ENCODE measurements at regions not wholly inside any gene's neighbourhood (a gene's known extent, or its start where the extent isn't known, plus 50 kb on each side); places are given as distances from the start of the nearest gene placed in this dataset.
"Not testable (repeated sequence)": the region's sequence is repeated elsewhere in the genome, so short reads cannot be mapped to it uniquely, and the experiment has no call there.

- no peak for DNase-seq (ENCODE audit: low read depth in 3 of 3)
Observed at GRCh38 chr2:180291552-180292421, 284.7 kb upstream of the CWC22 start.

GRCh38 chr2:180291060-180291459 lies 284.0 kb upstream of the CWC22 start:
- no peak for DNase-seq (ENCODE audit: low read depth in 3 of 3)

GRCh38 chr2:180289627-180290026 lies 282.5 kb upstream of the CWC22 start:
- no peak for DNase-seq (ENCODE audit: low read depth in 3 of 3)

DNA sequence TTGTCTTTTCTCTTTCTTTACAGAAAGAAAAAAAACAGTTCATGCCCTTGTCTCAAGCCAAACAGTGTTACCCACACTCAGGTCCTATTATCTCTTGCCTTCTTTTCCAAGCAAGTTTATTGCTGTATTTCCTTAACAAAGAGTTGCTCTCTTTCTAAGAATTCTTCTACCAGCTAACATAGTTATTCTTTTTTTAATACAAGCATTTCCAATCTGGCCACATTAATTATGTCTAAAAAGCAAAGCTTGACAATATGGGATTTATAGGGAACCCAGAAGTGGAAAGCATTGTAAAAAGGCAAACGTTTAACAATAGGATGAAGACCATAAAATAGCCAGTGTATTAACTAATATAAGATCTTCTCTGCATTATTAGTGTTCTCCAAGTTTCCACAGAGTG lies 272.5 kb upstream of the CWC22 start:
- DNase-seq (ENCODE audit: low read depth in 3 of 3): no peak

DNA sequence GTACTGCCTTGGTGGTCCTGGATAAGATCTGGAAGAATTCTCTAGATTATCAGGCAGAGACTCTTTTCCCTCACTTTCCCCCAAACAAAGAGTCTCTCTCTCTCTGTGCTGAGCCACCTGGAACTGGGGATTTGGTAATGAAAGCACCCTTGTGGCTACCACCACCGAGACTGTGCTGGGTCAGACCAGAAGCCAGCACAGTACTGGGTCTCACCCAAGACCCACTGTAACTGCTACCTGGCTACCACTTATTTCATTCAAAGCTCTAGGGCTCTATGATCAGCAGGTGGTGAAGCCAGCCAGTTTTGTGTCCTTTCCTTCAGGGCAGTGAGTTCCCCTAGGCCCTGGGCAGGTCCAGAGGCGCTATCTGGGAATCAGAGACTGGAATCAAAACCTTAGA lies 269.6 kb upstream of the CWC22 start:
- DNase-seq (ENCODE audit: low read depth in 3 of 3): no peak

DNA sequence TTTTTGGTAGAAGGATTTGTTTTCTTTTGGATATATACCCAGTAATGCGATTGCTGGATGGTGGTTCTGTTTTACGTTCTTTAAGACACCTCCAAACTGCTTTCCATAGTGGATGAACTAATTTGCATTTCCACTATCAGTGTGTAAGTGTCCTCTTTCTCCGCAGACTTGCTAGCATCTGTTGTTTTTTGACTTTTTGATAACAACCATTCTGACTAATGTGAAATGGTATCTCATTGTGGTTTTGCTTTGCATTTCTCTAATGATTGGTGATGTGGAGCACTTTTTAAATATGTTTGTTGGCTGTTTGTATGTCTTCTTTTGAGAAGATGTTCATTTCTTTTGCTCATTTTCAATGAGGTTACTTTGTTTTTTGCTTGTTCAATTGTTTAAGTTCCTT lies 260.9 kb upstream of the CWC22 start:
- DNase-seq (ENCODE audit: low read depth in 3 of 3): no peak

- DNase-seq (ENCODE audit: low read depth in 3 of 3): no peak
Observed at GRCh38 chr2:180261976-180262375, 254.9 kb upstream of the CWC22 start.

DNA sequence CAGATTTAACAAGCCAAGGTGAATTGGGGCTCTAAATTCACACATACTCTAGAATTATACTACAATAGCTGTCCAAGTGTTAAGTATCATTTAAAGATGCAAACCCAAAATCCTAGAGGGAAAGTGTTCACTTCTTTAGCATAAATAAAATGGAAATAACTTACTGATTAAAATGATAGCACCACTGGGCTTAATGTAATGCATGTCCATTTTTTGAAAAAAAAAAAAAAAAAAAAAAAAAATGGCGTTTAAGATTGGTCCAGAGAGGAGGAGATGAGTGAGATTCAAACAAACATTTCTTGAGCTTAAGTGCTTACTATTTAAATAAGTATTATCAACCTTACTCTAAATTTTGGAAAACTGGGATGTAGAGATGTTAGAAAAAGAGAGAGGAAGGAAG lies 251.5 kb upstream of the CWC22 start:
- no peak for DNase-seq (ENCODE audit: low read depth in 3 of 3)

DNA sequence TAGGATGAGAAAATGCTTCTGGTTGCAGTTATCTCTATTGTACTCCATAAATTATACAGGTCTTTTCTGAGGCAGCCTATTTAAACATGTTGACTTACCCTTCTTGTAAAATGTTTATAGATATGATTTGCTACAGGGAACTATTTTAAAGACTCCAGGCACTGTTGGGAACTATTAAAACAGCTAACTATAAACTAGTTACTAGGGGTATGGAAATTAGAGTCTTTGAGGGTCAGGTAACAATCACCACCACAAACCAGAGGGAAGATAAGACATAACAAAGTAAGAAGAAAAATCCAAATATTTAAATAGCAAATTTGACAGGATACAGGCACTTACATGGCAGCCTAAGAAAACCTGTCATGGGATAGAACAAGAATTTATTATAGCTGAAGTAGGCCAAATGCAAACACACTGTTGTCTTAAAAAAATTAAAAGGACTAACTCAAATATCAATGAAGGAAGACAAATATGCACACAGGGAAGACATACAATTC lies 251.0 kb upstream of the CWC22 start:
- DNase-seq (ENCODE audit: low read depth in 3 of 3): no peak

DNA sequence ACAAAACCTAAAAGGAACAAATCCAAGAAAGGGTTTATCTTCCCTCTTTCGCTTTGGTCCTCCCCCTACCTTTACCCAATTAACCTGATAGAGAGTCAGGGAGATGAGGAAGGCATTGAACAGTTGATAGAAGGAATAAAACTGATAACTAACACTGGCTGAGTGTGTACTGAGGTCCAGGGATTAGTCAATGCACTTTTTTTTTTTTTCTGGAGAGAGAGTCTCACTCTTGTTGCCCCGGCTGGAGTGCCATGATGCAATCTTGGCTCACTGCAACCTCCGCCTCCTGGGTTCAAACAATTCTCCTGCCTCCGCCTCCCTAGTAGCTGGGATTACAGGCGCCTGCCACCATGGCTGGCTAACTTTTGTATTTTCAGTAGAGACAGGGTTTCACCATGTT lies 250.2 kb upstream of the CWC22 start:
- DNase-seq (ENCODE audit: low read depth in 3 of 3): no peak

GRCh38 chr2:180255981-180256380 lies 248.9 kb upstream of the CWC22 start:
- no peak for DNase-seq (ENCODE audit: low read depth in 3 of 3)

DNA sequence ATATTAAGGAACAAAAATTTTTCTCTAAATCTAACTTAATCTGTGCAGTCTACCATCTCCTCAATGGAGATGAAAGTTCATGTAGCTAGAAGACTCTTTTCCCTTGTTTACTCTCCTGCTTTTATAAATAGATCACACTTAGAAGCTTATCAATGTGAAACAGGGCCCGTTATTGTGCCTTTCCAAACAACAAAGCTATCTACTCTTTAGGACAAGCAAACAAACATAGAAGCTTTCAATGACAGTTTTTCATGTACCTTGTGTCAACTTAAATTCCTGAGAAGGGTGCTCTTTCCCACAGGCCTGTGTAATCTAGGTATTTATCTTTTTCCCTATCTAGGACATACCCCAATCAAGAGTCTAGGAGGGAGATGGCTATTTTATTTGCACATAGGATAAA lies 247.8 kb upstream of the CWC22 start:
- DNase-seq (ENCODE audit: low read depth in 3 of 3): no peak

DNA sequence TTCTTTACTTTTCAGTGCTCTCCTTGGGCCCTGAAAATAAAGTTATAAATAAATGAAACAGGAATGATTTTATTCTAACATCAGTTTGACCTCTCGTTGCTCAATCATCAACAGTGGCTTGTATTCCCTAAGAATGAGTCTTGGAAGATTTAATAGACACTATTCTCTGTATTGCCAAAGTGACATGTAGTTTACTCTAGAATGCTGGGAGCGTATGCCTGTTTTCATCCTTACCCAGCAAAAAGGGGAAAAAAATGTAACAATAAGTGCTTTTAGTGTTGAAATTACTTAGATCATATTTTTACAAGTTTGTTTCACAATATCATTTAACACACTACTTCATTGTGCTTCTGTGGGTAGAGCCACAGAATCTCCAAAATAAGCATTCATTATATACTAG lies 240.6 kb upstream of the CWC22 start:
- DNase-seq (ENCODE audit: low read depth in 3 of 3): no peak

DNA sequence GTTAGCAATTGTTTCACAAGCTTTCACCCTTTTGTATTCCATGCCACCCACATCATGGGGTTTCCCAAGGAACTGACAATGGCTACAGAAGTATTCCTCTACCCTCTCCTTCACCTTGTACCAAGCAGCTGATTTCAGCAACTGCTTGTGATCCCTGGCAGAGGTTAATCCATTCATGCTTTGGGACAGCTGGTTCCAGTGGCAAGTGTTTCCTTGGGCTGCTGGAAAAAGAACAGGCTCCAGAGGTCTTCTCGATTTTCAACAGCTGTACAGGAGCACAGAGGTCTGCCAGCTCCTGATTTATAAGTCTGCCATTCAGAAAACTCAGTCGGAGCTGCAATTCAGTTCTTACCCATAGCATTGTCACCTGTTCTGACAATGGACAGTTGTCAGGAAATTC lies 239.2 kb upstream of the CWC22 start:
- DNase-seq (ENCODE audit: low read depth in 3 of 3): no peak

DNA sequence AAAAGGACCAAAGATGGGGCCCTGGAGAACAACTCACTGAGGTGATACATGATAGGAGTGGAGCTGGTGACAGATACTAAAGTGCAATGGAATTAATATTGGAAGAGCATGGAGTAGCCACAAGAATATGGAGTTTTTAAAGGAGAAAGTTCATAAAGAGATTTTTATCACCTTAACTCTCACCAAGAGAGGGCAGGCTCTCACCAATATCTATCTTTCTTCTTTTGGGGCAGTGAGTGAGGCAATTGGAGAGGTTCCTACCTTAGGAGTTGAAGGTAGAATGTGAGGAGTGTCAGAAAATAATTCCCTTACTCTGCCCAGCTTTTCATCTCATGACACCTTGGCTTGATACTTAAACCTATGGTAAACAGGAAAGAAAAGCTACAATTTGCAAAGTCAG lies 233.7 kb upstream of the CWC22 start:
- DNase-seq (ENCODE audit: low read depth in 3 of 3): no peak

- DNase-seq (ENCODE audit: low read depth in 3 of 3): no peak
Observed at GRCh38 chr2:180238729-180239128, 231.6 kb upstream of the CWC22 start.

GRCh38 chr2:180236061-180236460 lies 229.0 kb upstream of the CWC22 start:
- DNase-seq (ENCODE audit: low read depth in 3 of 3): not testable (repeated sequence)

GRCh38 chr2:180235506-180235905 lies 228.4 kb upstream of the CWC22 start:
- not testable (repeated sequence) for DNase-seq (ENCODE audit: low read depth in 3 of 3)

GRCh38 chr2:180234991-180235390 lies 227.9 kb upstream of the CWC22 start:
- DNase-seq (ENCODE audit: low read depth in 3 of 3): not testable (repeated sequence)

DNA sequence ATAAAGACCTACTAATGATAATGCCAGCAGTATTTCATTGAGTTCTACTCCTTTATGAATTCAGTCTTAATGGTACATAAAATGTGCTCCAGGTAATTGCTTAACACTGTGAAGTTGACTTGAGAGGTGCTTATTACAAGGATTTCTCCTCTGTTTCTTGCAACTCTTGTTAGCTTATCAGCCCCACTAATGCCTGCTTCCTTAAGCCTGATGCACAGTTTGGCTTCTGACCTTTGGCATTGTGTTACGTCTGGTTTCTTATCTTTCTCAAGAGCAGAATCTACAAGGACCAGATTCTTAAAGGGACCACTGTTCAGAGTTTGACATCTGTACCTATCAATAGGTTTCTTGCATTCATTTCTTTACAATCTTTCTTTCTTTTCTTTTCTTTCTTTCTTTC lies 223.9 kb upstream of the CWC22 start:
- no peak for DNase-seq (ENCODE audit: low read depth in 3 of 3)

DNA sequence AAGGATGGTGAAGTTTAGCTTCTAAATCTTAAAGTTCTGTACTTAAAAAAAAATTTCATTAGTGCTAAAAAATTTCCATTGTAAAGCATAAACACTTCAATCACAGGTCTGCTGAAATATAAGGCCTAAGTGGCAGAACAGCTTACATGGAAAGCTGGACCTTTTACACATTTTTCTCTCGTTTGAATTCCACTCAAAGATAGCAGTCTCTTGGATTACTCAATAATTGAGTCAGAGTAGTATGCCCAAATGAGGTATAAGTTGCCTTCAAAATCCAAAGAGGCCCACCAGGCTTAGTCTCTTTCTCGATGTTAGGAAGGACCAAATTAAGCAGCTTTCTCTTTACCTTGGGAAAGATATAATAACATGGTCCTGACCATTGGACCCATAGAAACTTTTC lies 220.4 kb upstream of the CWC22 start:
- DNase-seq (ENCODE audit: low read depth in 3 of 3): no peak

DNA sequence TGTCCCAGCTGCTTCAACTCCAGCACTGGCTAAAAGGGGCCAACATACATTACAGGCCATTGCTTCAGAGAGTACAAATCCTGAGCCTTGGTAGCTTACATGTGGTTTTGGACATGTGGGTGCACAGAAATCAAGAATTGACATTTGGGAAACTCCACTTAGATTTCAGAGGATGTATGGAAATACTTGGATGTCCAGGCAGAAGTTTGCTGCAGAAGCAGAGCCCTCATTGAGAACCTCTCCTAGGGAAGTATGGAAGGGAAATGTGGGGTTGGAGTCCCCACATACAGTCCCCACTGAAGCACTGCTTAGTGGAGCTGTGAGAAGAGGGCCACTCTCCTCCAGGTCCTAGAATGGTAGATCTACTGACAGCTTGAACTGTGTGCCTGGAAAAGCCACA lies 218.0 kb upstream of the CWC22 start:
- no peak for DNase-seq (ENCODE audit: low read depth in 3 of 3)

DNA sequence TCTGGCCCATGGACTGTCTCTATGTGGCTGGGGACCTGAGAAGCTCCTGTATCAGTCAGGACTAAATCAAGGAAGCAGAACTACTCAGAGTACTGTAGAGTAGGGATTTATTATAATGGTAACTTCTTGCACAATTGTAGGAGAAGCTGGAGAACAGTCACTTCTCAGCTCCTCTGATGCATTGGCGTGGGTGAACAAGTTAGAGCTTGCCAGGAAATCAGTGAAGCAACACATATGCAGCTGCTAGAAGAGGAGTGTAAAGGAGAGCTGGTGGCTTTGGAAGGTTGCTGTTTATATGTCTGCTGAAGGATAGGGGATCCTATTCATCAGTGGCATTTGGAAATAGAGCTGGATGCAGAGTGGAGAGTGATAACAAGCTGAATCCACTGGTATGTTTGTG lies 215.5 kb upstream of the CWC22 start:
- no peak for DNase-seq (ENCODE audit: low read depth in 3 of 3)

DNA sequence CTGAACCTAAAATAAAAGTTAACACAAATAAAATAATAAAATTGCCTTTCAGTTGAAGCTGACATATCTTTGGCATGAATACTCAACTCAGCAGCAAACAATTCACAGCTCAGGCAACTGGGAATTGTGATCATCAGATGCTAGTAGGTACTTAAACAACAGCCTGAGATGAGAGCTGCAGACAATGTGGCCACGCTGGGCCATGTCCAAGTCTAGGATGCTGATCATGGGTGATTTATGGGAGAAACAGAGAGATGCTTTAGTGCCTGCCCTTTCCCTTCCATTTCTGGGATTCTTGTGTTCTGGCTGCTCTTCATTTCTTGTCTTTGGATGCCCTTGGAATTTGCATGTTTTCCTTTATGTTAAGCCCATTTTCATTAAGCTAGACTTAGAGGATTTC lies 212.4 kb upstream of the CWC22 start:
- no peak for DNase-seq (ENCODE audit: low read depth in 3 of 3)

All from stimulated activated CD4-positive, alpha-beta T cell treated with anti-CD3 and anti-CD28 coated beads, TNF-alpha, amount 100 ng/mL, for 24 hours (primary cell).